ENCODE measurements at regions not wholly inside any gene's neighbourhood (a gene's known extent, or its start where the extent isn't known, plus 50 kb on each side); places are given as distances from the start of the nearest gene placed in this dataset.

DNA sequence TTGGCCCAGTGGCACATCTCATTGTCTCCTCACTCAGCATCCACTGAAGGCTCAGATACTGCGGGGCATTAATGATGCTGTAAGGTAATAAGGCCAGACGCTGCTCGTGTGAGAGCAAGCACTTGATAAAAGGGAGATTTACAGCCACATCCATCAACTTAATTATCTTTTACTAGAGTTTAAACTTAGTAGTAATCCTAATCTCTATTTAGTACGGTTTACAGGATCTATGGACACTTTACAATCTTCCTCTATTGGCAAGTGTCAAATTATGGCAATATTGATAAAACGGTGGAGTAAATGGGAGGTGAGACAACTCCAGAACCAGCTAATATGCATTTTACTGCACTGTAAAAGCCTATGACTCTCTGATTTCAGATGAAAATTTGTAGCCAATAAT lies 192.7 kb upstream of the GPR12 start:
- H3K9me3 Mint-ChIP-seq: no peaks in the 10 kb centered on the region
- DNase-seq (ENCODE audit: low read depth, low spot score): no peak
- no peaks in the 10 kb centered on the region for H3K4me1 Mint-ChIP-seq
- H3K4me3 Mint-ChIP-seq: no peak overlapping the region
- no peaks in the 10 kb centered on the region for H3K36me3 Mint-ChIP-seq (ENCODE audit: low read depth)
- H3K27ac Mint-ChIP-seq (ENCODE audit: unreplicated experiment): no peak overlapping the region
- TF ChIP-seq, protein P1, sequence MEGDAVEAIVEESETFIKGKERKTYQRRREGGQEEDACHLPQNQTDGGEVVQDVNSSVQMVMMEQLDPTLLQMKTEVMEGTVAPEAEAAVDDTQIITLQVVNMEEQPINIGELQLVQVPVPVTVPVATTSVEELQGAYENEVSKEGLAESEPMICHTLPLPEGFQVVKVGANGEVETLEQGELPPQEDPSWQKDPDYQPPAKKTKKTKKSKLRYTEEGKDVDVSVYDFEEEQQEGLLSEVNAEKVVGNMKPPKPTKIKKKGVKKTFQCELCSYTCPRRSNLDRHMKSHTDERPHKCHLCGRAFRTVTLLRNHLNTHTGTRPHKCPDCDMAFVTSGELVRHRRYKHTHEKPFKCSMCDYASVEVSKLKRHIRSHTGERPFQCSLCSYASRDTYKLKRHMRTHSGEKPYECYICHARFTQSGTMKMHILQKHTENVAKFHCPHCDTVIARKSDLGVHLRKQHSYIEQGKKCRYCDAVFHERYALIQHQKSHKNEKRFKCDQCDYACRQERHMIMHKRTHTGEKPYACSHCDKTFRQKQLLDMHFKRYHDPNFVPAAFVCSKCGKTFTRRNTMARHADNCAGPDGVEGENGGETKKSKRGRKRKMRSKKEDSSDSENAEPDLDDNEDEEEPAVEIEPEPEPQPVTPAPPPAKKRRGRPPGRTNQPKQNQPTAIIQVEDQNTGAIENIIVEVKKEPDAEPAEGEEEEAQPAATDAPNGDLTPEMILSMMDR (conservative IDR thresholded peaks at IDR 0.05): no peak
- peaks cover 9% of the 10 kb centered on the region for H3K27me3 Mint-ChIP-seq (ENCODE audit: low read depth)

DNA sequence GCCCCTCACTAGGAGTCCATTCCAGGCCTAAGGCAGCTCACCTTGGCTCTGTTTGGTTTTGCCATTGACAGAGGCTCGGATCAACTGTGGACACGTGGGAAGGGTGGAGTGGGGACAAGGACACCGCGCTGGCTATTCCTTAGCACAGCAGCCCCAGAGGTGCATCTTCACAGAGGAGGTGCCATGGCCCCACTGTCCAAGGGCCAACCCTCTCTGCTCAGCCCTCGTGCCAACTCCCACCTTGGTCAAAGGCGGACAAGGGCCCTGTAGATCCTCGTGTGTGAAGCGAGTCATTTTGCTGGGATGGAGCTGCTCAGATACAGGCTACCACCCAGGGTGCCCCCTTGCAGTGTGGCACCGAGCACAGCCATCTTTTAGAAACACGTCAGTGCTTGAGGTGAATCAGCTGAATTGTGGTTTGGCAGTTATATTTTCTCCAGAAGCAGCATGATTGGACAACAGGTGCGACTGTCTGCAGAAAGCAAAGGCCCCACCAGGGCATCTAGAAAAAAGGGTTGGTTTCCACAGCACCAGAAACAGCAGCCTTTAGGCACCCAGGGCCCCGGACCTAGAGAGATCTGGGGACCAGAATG lies 192.1 kb upstream of the GPR12 start:
- H3K4me1 Mint-ChIP-seq: no peaks in the 10 kb centered on the region
- no peaks in the 10 kb centered on the region for H3K9me3 Mint-ChIP-seq
- peaks cover 9% of the 10 kb centered on the region for H3K27me3 Mint-ChIP-seq (ENCODE audit: low read depth)
- no peak overlapping the region for H3K4me3 Mint-ChIP-seq
- H3K27ac Mint-ChIP-seq (ENCODE audit: unreplicated experiment): no peak overlapping the region
- no peak for DNase-seq (ENCODE audit: low read depth, low spot score)
- TF ChIP-seq, protein P1 (conservative IDR thresholded peaks at IDR 0.05): no peak
- H3K36me3 Mint-ChIP-seq (ENCODE audit: low read depth): no peaks in the 10 kb centered on the region

DNA sequence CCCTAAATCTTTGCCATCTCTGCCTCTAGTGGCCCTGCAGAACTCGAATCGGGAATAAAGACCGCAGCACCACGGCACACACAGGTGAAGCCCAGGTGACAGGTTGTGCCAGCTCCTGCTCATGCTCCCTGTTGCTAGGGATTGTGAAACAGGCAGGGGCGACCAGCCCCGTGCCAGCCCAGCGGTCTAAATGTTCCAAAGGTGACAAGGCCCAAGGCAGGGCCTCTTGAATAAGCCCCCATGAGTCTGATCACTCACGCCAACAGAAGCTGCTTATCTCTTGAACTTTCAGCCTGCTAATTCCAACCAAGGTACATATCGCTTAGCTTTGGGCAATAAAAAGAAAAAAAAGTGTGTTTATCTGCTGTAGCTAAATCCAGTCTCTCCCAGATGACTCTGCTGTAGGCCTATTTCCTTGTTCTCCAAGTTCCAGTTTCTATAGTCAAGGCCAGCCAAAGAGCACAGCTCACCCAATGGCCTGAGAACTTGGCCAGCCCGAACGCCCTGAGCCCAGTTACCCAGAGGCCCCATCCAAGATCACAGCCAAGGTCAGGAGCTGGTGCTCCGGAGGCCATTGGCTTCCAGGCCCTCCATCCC lies 191.1 kb upstream of the GPR12 start:
- Mint-ChIP-seq H3K4me1 (no peaks in the 10 kb centered on the region), H3K4me3 (no peak overlapping the region), H3K9me3 (no peaks in the 10 kb centered on the region), H3K36me3 (ENCODE audit: low read depth) (no peaks in the 10 kb centered on the region), H3K27ac (ENCODE audit: unreplicated experiment) (no peak overlapping the region), H3K27me3 (ENCODE audit: low read depth) (peaks cover 4% of the 10 kb centered on the region)
- no peak for DNase-seq (ENCODE audit: low read depth, low spot score)
- TF ChIP-seq, protein P1 (conservative IDR thresholded peaks at IDR 0.05): no peak

DNA sequence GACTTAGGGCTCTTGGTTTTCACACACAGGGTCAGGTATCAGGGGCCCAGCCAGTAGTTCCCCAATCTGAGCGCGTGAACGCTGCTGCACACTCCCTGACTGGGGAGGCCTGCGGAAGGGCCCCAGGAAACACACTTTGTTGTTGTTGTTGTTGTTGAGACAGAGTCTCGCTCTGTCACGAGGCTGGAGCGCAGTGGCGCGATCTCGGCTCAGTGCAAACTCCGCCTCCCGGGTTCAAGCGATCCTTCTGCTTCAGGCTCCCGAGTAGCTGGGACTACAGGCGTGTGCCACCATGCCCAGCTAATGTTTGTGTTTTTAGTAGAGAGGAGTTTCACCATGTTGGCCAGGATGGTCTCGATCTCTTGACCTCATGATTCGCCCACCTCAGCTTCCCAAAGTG lies 190.4 kb upstream of the GPR12 start:
- H3K9me3 Mint-ChIP-seq: no peaks in the 10 kb centered on the region
- no peak overlapping the region for H3K27ac Mint-ChIP-seq (ENCODE audit: unreplicated experiment)
- TF ChIP-seq, protein P1 (conservative IDR thresholded peaks at IDR 0.05): no peak
- no peaks in the 10 kb centered on the region for H3K36me3 Mint-ChIP-seq (ENCODE audit: low read depth)
- no peaks in the 10 kb centered on the region for H3K4me1 Mint-ChIP-seq
- DNase-seq (ENCODE audit: low read depth, low spot score): no peak
- no peak overlapping the region for H3K4me3 Mint-ChIP-seq
- peaks cover 2% of the 10 kb centered on the region for H3K27me3 Mint-ChIP-seq (ENCODE audit: low read depth)

DNA sequence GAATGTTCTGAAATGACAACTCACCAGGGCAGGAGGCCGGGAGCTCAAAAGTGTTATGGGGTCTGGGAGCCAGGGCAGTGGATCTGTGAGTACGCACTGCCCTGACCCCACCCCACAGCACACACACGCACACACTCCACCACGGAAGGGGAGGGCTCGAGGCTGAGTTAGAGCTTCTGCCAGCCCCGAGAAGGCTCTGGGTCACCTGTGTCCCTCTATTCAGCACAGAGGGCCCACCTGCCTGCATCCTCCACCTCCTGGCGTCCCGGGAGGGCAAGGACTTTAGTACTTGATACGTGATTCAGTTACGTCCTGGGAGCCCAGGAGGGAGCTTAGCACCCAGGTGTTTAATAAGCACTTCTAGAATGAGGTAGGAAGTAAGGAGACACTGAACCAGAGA lies 190.0 kb upstream of the GPR12 start:
- DNase-seq (ENCODE audit: low read depth, low spot score): no peak
- Mint-ChIP-seq H3K27ac (ENCODE audit: unreplicated experiment) (no peak overlapping the region), H3K36me3 (ENCODE audit: low read depth) (no peaks in the 10 kb centered on the region), H3K9me3 (no peaks in the 10 kb centered on the region), H3K27me3 (ENCODE audit: low read depth) (peaks cover 2% of the 10 kb centered on the region), H3K4me1 (no peaks in the 10 kb centered on the region), H3K4me3 (no peak overlapping the region)
- TF ChIP-seq, protein P1 (conservative IDR thresholded peaks at IDR 0.05): no peak
